ENCODE measurements at regions not wholly inside any gene's neighbourhood (a gene's known extent, or its start where the extent isn't known, plus 50 kb on each side); places are given as distances from the start of the nearest gene placed in this dataset.

DNA sequence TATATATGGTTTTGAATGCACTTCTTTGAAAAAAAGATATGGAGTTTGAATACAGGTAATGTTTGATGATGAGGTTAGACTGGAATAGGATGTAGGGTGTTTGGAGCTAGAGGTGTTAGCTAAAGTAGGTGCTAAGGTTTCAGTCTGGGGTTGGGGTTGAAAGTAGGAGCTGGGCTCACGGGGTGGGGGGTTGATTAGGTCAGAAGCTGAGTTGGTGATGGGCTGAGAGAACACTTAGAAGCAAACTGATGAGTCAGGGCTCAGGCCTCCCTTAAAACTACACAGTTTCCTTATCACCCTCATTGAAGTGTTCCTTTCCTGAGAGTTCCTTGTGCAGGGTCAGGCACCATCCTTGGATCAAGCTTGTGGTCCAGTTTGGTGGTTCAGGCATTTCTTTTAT is 308.8 kb upstream of the ADAMTS16 start:
- DNase-seq (ENCODE audit: low spot score), result no peak

DNA sequence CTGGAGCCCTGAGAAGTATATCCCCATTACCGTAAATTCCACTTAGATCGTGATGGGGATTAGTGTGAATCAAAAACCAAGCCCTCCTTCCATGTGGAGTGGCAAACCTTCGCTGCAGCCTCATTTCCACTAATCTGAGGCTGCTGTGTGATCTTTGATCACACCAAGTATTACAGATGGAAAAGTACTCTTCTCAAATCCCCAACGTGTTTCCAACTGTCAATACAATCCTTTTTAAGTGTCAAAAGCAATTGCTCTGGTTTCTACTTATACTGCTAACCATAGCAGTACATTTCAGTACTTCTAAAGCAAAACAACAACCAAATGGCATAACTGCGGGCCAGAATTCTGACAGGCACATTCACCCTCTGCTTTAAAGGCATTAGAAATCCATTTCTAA is 307.7 kb upstream of the ADAMTS16 start:
- no peak for DNase-seq (ENCODE audit: low spot score)

DNA sequence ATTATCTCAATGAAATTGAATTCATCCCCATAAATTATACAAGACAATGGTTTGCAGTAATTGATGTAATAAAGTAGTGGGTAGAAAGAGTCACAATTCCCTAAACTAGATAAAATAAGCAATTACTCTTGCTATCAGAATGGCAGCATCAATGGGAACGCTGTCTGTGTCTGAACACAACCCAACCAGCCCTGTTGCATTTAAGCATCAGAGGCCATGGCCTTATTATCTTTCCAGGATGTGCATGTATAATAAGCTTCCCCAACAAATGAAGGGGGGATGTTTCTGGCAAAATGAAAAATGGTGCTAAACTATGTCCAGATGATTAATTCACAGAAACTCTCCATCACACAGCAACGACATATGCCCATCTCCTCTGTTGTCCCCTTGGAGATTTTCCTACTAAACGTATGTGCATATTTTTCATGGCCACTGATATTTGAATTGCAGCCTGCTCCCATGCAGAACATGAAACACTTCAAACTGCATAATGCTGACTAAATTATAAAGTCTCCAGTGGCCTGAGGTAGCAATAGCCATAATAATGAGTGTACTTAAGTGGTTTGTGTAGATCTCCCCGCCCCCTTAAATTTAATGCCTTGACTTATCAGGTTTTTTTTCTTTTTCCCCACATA is 306.9 kb upstream of the ADAMTS16 start:
- DNase-seq (ENCODE audit: low spot score), result no peak

DNA sequence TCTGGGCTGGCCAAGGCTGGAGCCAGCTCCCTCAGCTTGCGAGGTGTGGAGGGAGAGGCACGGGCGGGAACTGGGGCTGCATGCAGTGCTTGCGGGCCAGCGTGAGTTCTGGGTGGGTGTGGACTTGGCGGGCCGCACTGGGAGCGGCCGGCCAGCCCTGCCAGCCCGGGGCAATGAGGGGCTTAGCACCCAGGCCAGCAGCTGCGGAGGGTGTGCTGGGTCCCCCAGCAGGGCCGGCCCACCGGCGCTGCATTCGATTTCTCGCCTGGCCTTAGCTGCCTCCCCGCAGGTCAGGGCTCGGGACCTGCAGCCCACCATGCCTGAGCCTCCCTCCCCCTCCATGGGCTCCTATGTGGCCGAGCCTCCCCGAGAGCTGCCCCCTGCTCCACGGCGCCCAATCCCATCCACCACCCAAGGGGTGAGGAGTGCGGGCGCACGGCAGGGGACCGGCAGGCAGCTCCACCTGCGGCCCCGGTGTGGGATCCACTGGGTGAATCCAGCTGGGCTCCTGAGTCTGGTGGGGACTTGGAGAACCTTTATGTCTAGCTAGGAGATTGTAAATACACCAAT is 302.6 kb upstream of the ADAMTS16 start:
- DNase-seq (ENCODE audit: low spot score), result no peak

DNA sequence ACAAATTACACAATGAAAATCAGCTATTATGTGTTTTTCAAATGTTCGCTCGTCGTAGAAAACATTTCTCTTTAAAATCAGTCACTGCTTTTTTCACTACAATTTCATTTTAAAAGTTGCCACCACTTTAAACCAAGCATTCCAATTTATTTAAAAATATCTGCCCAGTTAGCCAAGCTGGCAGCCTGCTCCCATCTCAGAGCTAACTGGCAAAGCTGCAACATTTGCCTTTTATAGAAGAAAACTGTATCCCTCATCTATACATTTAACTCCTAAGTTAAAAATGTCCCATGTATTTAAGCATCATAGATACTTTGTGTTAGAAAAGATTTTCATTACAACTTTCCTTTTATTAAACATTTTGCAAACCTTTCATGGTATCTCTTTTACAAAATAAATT is 294.9 kb upstream of the ADAMTS16 start:
- no peak for DNase-seq (ENCODE audit: low spot score)

DNA sequence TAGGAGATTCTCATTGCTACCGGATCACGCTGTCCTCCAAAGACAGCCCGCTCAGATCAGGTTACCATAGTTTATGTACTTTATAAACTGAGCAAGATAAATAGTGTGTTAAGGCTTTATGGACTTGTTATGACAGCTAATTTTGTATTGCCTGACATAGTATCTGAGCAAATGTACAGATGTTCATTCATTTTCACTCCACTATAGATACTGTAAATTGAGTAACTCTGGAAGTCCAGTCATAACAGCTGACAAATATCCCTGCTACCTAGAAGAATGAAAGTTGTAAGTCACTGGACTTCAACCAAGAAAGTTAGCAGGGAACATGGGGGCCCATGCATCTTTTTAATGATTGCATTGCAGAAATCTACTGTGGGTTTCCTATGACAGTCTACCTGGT is 292.4 kb upstream of the ADAMTS16 start:
- no peak for DNase-seq (ENCODE audit: low spot score)

DNA sequence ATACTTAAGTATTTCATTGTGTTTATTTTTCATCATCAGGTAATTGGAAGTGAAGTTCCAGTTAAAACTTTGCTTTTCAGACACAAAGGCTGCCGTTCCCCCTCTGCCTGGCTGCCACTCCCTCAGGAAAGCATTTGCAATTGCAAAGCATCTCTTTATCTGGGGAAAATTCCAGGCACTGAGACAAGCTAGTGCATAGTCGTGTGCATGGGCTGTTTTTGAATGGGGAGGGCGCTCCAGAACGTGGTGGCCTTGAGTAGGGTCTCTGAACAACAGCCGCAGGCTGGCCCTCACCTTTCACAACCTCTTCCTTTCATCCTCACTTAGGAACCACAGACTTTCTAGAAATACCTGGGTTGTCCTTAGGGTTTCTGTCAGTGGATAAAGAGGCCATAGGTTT is 285.1 kb upstream of the ADAMTS16 start:
- no peak for DNase-seq (ENCODE audit: low spot score)

DNA sequence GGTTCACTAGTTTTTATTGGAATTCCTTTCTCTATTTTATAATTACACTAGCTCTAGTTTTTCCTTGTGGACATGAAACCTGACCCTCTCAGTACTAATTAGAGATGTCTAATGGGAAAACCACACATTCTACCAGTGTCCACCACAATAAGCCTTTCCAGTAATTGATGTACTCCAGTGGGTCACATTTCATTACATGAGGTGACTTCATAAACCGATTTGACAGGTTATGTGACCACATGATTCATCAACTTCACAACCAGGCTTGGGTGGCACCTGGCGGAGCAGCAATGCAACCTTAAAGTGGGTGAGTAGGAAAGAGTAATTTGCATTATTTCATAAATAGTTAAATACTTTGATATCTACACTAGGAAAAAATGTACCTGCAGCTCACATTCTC is 284.2 kb upstream of the ADAMTS16 start:
- no peak for DNase-seq (ENCODE audit: low spot score)

DNA sequence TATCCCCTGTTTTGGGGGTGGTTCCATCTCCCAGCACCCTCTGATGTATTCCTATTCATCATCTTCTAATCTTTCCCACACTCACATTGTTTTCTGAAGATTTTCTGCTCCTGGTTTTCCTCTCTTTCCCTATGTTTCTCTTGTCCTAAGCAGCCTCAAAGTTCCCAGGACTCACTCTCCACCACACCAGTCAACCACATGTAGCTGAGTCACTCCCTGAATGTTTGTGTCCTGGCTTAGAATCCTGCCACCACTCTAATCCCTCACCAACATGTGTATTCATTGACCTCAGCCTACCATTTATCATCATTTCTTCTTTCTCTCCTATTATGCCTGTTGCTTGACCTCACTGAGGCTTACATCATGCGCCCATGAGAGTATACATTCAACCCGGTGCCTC is 282.4 kb upstream of the ADAMTS16 start:
- no peak for DNase-seq (ENCODE audit: low spot score)

DNA sequence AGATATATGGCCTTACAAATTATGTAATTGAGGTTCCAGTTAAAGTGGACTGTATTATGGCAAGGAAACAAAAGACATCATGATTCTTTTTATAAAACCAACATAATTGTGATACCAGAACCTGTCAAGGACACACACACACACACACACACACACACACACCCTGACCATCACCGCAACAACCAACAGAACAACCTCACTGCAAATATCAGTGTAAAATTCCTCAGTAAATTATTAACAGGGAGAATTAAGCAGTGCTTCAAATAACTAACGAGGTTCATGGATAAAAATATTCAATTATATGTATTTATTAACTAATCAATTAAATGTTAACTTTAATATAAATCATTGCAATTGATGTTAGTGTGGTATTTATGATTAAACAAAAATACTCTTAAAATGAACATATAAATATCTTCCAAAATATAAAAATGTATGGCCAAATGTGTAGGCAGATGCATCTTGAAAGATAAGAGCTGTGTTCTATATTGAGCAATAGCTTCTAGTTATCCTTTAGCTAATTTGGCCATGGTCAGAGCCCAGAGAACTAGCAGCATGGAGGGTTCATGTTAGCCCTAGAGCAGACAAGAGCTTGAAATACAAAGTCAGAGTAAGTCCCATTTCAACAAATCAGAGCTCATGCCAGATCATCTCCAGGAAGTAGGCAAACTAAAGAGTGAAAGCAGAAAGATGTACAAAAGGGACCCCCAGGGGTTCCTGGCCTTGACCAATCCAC is 280.5 kb upstream of the ADAMTS16 start:
- DNase-seq (ENCODE audit: low spot score), result no peak

DNA sequence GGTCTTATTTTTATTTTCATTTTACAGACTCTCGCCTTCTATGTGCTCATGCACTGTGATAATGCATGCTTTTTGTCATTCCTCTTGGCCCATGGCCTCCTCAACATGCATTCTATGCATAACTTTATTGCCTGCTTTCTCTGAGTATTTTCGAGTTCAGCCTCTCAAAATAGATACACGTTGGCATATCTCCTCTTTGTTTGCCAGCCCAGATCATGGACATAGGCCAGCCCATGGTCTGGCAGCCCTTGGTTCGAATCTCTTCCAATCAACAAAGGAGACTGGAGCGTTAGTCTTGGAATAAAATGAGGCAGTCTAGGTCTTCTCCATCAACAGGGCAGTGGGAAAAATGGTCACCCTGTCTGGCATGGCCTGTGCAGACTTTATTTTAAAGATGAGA is 279.5 kb upstream of the ADAMTS16 start:
- DNase-seq (ENCODE audit: low spot score), result no peak

DNA sequence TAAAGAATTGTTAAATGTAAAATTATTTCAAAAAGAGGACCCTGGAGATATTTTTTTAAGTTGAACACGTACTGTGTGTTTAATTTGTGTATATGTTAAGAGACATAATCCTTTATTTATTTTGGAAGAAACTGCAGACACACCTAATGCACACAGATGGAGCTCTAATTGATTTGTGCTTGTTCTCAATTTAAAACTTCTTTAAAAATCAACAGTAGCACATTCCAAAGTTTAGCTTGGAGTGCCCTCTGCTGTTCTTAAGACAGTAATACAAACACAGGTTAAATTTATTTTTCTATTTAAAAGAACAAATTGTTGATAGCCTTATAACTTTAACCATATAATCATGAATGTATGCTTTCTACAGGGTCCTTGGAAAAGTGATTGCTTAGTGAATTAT is 277.6 kb upstream of the ADAMTS16 start:
- DNase-seq (ENCODE audit: low spot score), result peak; percentile 6

DNA sequence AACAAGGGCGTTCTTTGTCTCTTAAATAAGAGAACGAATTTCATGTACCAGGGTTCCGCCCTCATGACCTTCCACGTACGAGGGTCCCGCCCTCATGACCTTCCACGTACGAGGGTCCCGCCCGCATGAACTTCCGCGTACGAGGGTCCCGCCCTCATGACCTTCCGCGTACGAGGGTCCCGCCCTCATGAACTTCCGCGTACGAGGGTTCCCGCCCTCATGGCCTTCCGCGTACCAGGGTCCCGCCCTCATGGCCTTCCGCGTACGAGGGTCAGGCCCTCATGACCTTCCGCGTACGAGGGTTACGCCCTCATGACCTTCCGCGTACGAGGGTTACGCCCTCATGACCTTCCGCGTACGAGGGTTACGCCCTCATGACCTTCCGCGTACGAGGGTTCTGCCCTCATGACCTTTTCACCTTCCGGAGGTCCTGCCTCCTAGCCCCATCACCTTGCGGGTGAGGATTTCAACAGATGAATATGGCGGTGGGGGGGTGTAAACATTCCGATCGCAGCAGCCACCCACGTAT is 273.9 kb upstream of the ADAMTS16 start:
- DNase-seq (ENCODE audit: low spot score), result no peak

DNA sequence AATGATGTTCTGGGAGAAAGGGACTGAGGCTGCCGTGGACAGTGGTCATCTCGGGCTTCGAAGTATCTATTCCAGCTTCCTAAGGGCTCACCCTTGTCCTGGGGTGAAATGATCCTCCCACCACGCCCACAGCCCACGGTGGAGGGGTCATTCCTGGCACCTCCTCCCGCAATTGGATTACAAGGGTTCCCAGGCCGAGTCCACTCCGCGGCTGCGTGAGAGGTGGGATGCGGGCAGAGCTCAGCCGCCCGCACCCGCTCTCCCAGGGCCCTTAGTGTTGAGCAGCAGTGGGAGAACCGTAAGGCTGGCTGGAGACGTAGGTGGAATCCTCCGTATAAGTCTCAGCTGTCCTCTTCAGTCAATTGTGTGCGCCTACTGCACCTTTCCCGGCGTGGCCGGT is 273.3 kb upstream of the ADAMTS16 start:
- no peak for DNase-seq (ENCODE audit: low spot score)

DNA sequence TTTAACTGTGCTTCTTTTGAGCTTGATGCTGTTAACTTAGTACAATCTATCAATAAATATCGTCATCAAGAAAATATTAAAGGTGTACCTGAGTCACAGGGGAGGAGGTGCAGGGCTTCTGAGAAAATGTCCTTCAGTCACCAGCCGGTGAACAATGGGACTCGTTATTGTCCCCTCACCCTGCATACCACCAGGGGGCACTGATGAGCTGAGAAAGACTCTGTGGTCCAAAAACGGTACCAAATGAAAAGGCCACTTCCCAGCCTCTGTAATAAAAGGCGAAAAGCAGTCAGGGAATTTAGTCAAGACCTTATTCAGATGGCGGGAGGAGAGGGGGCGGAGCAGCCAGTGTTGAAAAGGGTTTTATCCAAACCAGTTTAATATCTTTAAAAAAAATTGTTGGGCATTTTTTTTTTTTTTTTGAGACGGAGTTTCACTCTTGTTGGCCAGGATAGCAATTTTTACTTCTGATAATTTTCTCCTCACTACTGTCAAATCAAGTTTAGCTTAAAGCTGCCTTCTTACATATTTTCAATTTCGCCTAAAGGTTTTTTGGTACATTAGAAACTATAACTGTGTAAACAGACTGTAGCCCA is 271.9 kb upstream of the ADAMTS16 start:
- peak; percentile 49 for DNase-seq (ENCODE audit: low spot score)

DNA sequence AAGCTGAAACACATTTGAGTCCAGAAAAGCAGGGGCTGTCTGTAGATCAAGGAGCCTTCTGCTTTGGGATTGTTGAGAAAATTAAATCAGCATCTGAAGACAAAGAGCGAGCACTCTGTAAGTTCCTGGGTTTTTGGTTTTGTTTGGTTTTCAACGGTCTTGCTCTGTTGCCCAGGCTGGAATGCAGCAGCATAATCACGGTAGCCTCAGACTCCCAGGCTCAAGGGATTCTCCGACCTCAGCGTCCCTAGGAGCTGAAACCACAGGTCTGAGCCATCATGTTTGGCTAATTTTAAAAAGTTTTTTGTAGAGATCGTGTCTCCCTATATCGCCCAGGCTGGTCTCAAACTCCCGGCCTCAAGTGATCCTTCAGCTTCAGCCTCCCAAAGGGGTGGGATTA is 266.5 kb upstream of the ADAMTS16 start:
- no peak for DNase-seq (ENCODE audit: low spot score)

DNA sequence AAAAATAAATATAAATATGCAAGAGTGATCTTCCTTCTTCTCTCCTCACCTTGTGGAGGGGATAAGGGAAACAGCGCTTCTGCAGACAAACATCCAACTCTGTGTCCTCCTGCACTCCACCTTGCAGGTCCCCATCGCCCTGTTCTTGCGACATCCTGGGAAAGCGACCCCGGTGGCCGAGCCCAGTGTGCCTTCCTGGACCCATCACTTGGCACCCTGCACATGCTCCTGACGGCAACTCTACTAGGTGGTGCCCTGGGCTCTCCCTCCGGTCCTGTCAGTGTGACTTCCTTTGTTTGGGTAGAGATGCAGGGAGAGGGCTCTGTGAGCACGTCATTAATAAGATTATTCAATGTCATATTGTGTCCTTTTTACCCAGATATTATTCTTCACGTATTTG is 266.0 kb upstream of the ADAMTS16 start:
- DNase-seq (ENCODE audit: low spot score), result no peak

DNA sequence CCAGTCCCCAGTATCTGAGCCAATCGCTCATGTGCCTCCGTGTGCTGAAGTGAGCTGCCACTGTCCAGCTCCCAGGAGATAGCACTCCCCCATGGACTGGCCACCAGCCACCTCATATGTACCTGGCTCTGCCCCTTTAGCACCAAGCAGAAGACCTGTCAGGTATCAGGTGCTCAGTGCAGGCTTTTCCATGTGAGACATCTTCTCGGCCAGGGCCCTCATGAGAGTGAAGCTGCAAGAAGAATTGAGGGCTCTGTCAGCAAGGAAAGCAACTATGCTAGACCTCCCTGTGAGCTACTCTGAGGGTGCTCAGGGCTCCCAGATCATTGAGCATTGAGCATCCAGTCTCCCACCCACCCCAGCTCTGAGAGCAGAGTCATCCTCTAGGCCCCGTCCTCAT is 264.2 kb upstream of the ADAMTS16 start:
- no peak for DNase-seq (ENCODE audit: low spot score)

DNA sequence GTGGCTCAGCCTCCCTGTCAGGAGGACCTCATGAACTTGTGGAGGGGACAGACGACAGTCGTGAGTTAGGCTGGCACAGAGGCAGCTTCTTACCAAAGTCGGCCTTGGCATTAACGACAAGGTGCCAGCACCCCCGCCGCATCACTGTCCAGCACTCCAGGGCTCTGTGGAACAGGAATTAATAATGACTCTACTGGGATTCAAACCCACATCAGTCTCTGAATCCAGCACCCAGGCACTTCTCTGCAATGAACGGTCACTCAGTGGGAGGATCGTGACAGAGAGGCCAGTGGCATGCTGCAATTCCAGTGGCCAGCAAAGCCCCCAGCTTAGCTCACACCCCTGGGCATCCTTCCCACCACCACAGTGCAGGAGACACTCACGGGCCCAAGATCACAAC is 263.3 kb upstream of the ADAMTS16 start:
- DNase-seq (ENCODE audit: low spot score), result no peak

DNA sequence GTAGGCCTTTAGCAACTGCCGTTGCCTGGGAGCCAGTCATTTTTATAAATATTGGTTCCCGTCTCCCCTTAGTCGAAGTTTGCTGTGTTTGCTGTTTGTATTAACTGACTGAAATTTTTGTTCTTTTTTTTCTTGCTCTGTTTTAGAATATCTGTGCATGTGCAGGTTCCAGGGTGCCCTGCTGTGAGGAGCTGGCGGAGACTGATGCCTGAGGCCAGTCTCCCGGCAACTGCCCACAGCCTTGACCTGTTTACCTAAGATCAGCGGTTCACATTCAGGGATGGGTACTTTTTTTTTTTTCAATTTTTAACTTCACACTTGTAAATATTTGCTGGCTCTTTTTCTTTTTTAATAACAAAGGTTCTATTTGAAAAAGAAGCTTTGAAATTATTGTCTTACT is 262.6 kb upstream of the ADAMTS16 start:
- DNase-seq (ENCODE audit: low spot score), result no peak

DNA sequence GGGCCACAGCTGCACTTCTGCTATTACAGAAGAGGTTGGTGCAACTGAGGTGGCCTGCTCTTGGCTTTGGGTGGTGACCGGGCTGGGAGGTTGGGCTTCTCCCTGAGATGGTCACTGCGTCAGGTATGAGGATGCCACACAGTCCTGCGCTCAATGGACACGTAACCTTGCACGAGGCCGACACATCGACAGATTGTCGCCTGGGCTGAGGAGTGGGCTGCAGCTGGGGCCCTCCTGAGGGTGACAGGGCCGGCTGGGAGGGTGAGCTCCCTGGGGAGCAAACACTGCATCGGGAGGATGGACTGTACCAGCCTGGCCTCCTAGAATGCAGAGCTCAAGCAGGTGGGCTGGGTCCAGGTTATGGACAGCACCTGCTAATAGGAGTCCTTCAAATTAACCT is 261.1 kb upstream of the ADAMTS16 start:
- no peak for DNase-seq (ENCODE audit: low spot score)

DNA sequence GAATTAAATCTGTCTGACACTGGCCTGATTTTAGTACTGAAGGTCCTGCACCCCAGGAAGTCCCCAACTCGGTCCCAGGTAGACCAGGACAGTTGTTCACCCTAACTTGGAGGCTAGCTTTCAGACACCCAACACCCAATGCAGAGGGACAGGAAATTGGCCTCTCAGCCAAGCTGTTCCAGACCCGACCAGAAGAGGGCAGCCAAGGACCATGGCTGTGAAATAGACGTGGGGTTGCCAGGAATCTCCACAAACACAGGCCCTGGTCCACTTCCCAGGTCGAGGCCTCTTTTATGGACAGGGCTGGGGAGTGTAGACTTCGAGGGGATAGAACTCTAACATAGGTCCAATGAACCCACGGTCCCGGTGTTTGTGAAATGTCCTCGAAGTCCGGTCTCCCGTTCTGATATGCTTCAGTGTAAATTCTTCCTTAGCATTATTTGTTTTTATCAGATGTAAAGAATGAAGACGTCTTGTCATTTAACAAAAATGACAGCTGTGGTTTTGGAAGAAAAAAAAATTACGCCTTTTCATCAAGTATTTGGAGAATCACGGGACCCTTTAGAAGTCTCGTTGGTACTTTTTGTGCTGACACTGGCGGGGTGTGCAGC is 260.3 kb upstream of the ADAMTS16 start:
- peak; percentile 55 for DNase-seq (ENCODE audit: low spot score)

DNA sequence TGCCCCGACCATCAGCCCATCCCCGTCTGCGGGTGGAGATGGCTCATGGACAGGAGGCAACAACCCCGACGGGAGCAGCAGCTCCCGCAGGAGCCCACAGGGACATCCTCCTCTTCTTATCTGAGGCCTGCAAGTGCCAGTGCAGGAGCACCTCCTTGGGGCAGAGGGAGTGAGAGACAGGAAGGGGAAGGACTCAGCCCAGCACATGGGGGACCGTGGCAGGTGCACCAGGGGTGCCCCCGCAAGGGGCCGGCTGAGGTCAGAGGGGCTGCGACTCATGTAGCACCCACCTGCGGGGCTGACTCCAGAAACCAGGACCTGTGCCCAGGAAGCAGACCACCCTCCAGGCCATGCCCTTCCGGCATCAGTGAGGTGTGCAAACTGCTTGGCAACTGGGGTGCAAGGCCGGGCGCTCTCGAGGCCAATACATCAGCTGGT is 259.8 kb upstream of the ADAMTS16 start:
- no peak for DNase-seq (ENCODE audit: low spot score)

All from activated CD4-positive, alpha-beta T cell treated with anti-CD3 and anti-CD28 coated beads, Interleukin-2, Interleukin-4, amounts not matched to agents 100 ng/mL and 50 ng/mL, durations not matched to agents 16 hours and 8 hours (primary cell).